OCI-LY7 (cell line): ENCODE measurements at regions not wholly inside any gene's neighbourhood (a gene's known extent, or its start where the extent isn't known, plus 50 kb on each side); places are given as distances from the start of the nearest gene placed in this dataset.

Experiments used
- BruUV-seq: library from RNA; stranded (reverse); fragments of 400-500 nt; replicated peaks from 2 replicates; lab custom pipeline; 2021; lab: Mats Ljungman, UMichigan
- CTCF ChIA-PET: fragments of 300-600 bp; sonication (Branson Sonifier 250); formaldehyde crosslinking; loops from one replicate; lab custom pipeline; 2022; ENCODE audit warnings: antibody characterized with exemption; ENCODE audit not compliant: unreplicated experiment; lab: Charles Lee
- POLR2A ChIA-PET: fragments of 300-600 bp; sonication (Branson Sonifier 250); formaldehyde crosslinking; loops from one replicate; lab custom pipeline; 2022; ENCODE audit warnings: antibody characterized with exemption; lab: Charles Lee
- DNase-seq: peaks from one replicate; pipeline ENCODE4 v3.0.0-alpha.2; 2015; ENCODE audit warnings: low spot score
- H2AFZ ChIP-seq: fragments of 200-600 bp; sonication (generic), shearing (Covaris generic); 2 replicates; pipeline ENCODE4 v1.6.1; 2014; ENCODE audit warnings: mild to moderate bottlenecking, antibody characterized with exemption, low read length, moderate library complexity
- H3K27ac ChIP-seq: fragments of 200-600 bp; sonication (generic); 2 replicates; pipeline ENCODE4 v1.5.1; 2014; ENCODE audit warnings: mixed run types, low read depth, mild to moderate bottlenecking, moderate library complexity, low read length, inconsistent platforms; ENCODE audit not compliant: poor library complexity, severe bottlenecking
- H3K36me3 ChIP-seq: fragments of 200-600 bp; sonication (generic); 2 replicates; pipeline ENCODE4 v1.6.1; 2014; ENCODE audit warnings: mild to moderate bottlenecking, antibody characterized with exemption, low read length, moderate library complexity, mixed read lengths; ENCODE audit not compliant: insufficient read depth
- H3K4me1 ChIP-seq: fragments of 200-600 bp; sonication (generic); 2 replicates; pipeline ENCODE4 v1.5.1; 2014; ENCODE audit warnings: mild to moderate bottlenecking, low read length; ENCODE audit not compliant: insufficient read depth, poor library complexity, severe bottlenecking
- H3K4me2 ChIP-seq: fragments of 200-600 bp; sonication (generic); 2 replicates; pipeline ENCODE4 v1.6.1; 2014; ENCODE audit warnings: mild to moderate bottlenecking, low read length
- H3K4me3 ChIP-seq: fragments of 200-600 bp; sonication (generic); 2 replicates; pipeline ENCODE4 v1.5.1; 2014; ENCODE audit warnings: mild to moderate bottlenecking, low read depth, low read length; ENCODE audit not compliant: poor library complexity, severe bottlenecking
- H3K79me2 ChIP-seq: fragments of 200-600 bp; sonication (generic); 2 replicates; pipeline ENCODE4 v1.6.1; 2016; ENCODE audit warnings: low read depth, mild to moderate bottlenecking, low read length, moderate library complexity, mixed read lengths; ENCODE audit not compliant: insufficient read depth
- H3K9me2 ChIP-seq: fragments of 200-600 bp; sonication (generic); 2 replicates; pipeline ENCODE4 v1.6.1; 2016; ENCODE audit warnings: mild to moderate bottlenecking, low read length, mixed read lengths; ENCODE audit not compliant: insufficient read depth
- H3K9me3 ChIP-seq: fragments of 200-600 bp; sonication (generic); 2 replicates; pipeline ENCODE4 v1.6.1; 2014; ENCODE audit warnings: mild to moderate bottlenecking, mixed run types, low read length, mixed read lengths
- H4K20me1 ChIP-seq: fragments of 200-600 bp; sonication (generic); 2 replicates; pipeline ENCODE4 v1.6.1; 2014; ENCODE audit warnings: mild to moderate bottlenecking, antibody characterized with exemption, low read length, moderate library complexity, mixed read lengths; ENCODE audit not compliant: insufficient read depth
- CTCF ChIP-seq: fragments of 200-600 bp; sonication (generic); conservative IDR thresholded peaks from 2 replicates; pipeline ENCODE4 v1.5.1; 2014; ENCODE audit warnings: mild to moderate bottlenecking, antibody characterized with exemption, low read length, moderate library complexity, mixed read lengths
- EZH2phosphoT487 ChIP-seq: fragments of 200-600 bp; sonication (generic); IDR thresholded peaks from 2 replicates; pipeline ENCODE4 v1.6.1; 2018; ENCODE audit warnings: low read depth, borderline replicate concordance, mild to moderate bottlenecking, mixed run types, antibody characterized with exemption, low read length, moderate library complexity, mixed read lengths
- intact Hi-C: fragments of 100-400 bp; cut with micrococcal nuclease; formaldehyde crosslinking; loops from one replicate; pipeline ENCODE4 v1.10.0; 2022; ENCODE audit not compliant: unreplicated experiment

DNA sequence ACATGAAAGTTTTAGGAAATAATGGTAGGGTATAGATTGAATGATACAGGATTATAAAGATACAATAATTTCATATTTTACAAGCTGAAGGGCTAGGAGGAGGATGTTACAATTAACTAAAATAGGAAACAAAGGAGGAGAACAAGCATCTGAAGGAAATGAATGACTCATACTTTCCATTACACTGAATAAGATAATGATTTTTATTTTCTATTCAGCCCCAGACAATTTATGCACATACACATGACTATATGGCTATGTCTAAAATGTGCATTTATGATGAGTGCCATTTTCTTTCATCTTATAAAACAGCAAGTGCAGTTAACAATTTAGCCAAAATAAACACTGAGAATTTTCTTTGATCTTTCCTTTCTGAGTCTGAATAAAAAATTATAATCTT lies 994.6 kb upstream of the ADGRB3 start:
- H3K4me1 ChIP-seq = peaks cover 4% of the 10 kb centered on the region
- H3K27ac ChIP-seq = no peak overlapping the region
- ChIA-PET POLR2A (interaction anchor here (0.6 kb wide), 1 partner anchor 24 kb away, joined by 4 read pairs; no protein-coding TSS in a partner anchor), CTCF (no interaction called here)
- H3K4me2 ChIP-seq = no peak overlapping the region
- 0 out of 2 replicates have a peak, but pooled peaks cover 2% of the 10 kb centered on the region for H3K9me3 ChIP-seq
- no peaks in the 10 kb centered on the region for H4K20me1 ChIP-seq
- H3K36me3 ChIP-seq = no peaks in the 10 kb centered on the region
- DNase-seq = peak; percentile 8
- H3K4me3 ChIP-seq = no peak overlapping the region
- TF ChIP-seq CTCF = no peak
- no peak for TF ChIP-seq EZH2phosphoT487
- H2AFZ ChIP-seq = no peak overlapping the region
- BruUV-seq = no TSS peak
- H3K79me2 ChIP-seq = no peaks in the 10 kb centered on the region
- no peaks in the 10 kb centered on the region for H3K9me2 ChIP-seq
- intact Hi-C loops = no loop called here

- no peaks in the 10 kb centered on the region for H4K20me1 ChIP-seq
- no TSS peak for BruUV-seq
- H3K79me2 ChIP-seq = no peaks in the 10 kb centered on the region
- H3K27ac ChIP-seq = no peak overlapping the region
- no peak for DNase-seq
- no peaks in the 10 kb centered on the region for H3K9me2 ChIP-seq
- intact Hi-C loops = no loop called here
- peaks cover 4% of the 10 kb centered on the region for H3K4me1 ChIP-seq
- no peak for TF ChIP-seq EZH2phosphoT487
- no peak for TF ChIP-seq CTCF
- no peaks in the 10 kb centered on the region for H3K36me3 ChIP-seq
- POLR2A ChIA-PET = interaction anchor here (0.6 kb wide), 1 partner anchor 612 kb away, joined by 3 read pairs; no protein-coding TSS in a partner anchor
- CTCF ChIA-PET = no interaction called here
- H3K4me2 ChIP-seq = no peak overlapping the region
- H3K9me3 ChIP-seq = peaks cover 15% of the 10 kb centered on the region; the same call in 1 of the 2 replicates
- no peak overlapping the region for H2AFZ ChIP-seq
- no peak overlapping the region for H3K4me3 ChIP-seq
Measured at GRCh38 chr6:67639161-67639560, 995.9 kb upstream of the ADGRB3 start.

- CTCF ChIA-PET = no interaction called here
- intact Hi-C loops = no loop called here
- no TSS peak for BruUV-seq
- Histone ChIP-seq H3K27ac (no peak overlapping the region), H3K4me2 (no peak overlapping the region), H3K4me3 (no peak overlapping the region), H3K36me3 (no peaks in the 10 kb centered on the region), H2AFZ (no peak overlapping the region), H3K79me2 (no peaks in the 10 kb centered on the region), H3K9me2 (no peaks in the 10 kb centered on the region), H3K4me1 (no peaks in the 10 kb centered on the region), H3K9me3 (peaks cover 23% of the 10 kb centered on the region; the same call in 1 of the 2 replicates), H4K20me1 (no peaks in the 10 kb centered on the region)
- POLR2A ChIA-PET = interaction anchor here (0.5 to 0.7 kb wide), 2 partner anchors 62 to 218 kb away, joined by 4 to 9 read pairs; no protein-coding TSS in a partner anchor
- DNase-seq = no peak
- no peak for TF ChIP-seq CTCF
- TF ChIP-seq EZH2phosphoT487 = no peak
Measured at GRCh38 chr6:67634199-67634598, 1000.9 kb upstream of the ADGRB3 start.
